MM.1S (cell line): ENCODE measurements at regions not wholly inside any gene's neighbourhood (a gene's known extent, or its start where the extent isn't known, plus 50 kb on each side); places are given as distances from the start of the nearest gene placed in this dataset.

Experiments
- CTCF ChIP-seq: fragments of 300-600 bp; sonication (generic); IDR thresholded peaks from 2 replicates; pipeline ENCODE4 v1.5.1; 2016; ENCODE audit warnings: antibody characterized with exemption, low read length, mixed read lengths
- EZH2 ChIP-seq: fragments of 300-600 bp; sonication (generic); optimal IDR thresholded peaks from 2 replicates; pipeline ENCODE3; 2017; ENCODE audit warnings: low read depth, mild to moderate bottlenecking, antibody characterized with exemption, low read length, mixed read lengths

- no peak for TF ChIP-seq CTCF
- TF ChIP-seq EZH2: no peak
Observed at GRCh38 chr6:119544325-119545175, 195.0 kb upstream of the MAN1A1 start.
